NOMO-1 treated with dmso at 0.1 percent for 144 hours (cell line): ENCODE measurements at regions not wholly inside any gene's neighbourhood (a gene's known extent, or its start where the extent isn't known, plus 50 kb on each side); places are given as distances from the start of the nearest gene placed in this dataset.

Source experiments
- DNase-seq: peaks from one replicate; lab custom pipeline; 2025; ENCODE audit not compliant: unreplicated experiment; lab: John Stamatoyannopoulos, UW

- no peak for DNase-seq
Observed at GRCh38 chr12:75908961-75909605, 122.5 kb downstream of the PHLDA1 start.

GRCh38 chr12:75905922-75906321 is 125.7 kb downstream of the PHLDA1 start:
- DNase-seq = no peak

GRCh38 chr12:75900781-75901254 is 130.8 kb downstream of the PHLDA1 start:
- no peak for DNase-seq

- no peak for DNase-seq
Observed at GRCh38 chr12:75900226-75900625, 131.3 kb downstream of the PHLDA1 start.

GRCh38 chr12:75894965-75895754 is 136.4 kb downstream of the PHLDA1 start:
- DNase-seq = no peak

- no peak for DNase-seq
Observed at GRCh38 chr12:75893765-75894164, 137.8 kb downstream of the PHLDA1 start.

GRCh38 chr12:75892731-75893408 is 138.7 kb downstream of the PHLDA1 start:
- no peak for DNase-seq

- no peak for DNase-seq
Observed at GRCh38 chr12:75891072-75891471, 140.5 kb downstream of the PHLDA1 start.

GRCh38 chr12:75890660-75891059 is 140.9 kb downstream of the PHLDA1 start:
- no peak for DNase-seq

- DNase-seq = no peak
Observed at GRCh38 chr12:75890141-75890540, 141.4 kb downstream of the PHLDA1 start.

GRCh38 chr12:75888874-75889613 is 142.5 kb downstream of the PHLDA1 start:
- no peak for DNase-seq

GRCh38 chr12:75888399-75888798 is 143.2 kb downstream of the PHLDA1 start:
- DNase-seq = no peak

GRCh38 chr12:75887979-75888378 is 143.6 kb downstream of the PHLDA1 start:
- DNase-seq = no peak

- no peak for DNase-seq
Observed at GRCh38 chr12:75884465-75884985, 147.1 kb downstream of the PHLDA1 start.

- no peak for DNase-seq
Observed at GRCh38 chr12:75883241-75883640, 148.3 kb downstream of the PHLDA1 start.

GRCh38 chr12:75882421-75882820 is 149.2 kb downstream of the PHLDA1 start:
- no peak for DNase-seq

GRCh38 chr12:75881920-75882319 is 149.7 kb downstream of the PHLDA1 start:
- no peak for DNase-seq

- DNase-seq = no peak
Observed at GRCh38 chr12:75877763-75878621, 153.6 kb downstream of the PHLDA1 start.

- no peak for DNase-seq
Observed at GRCh38 chr12:75876832-75877762, 154.5 kb downstream of the PHLDA1 start.
